ENCODE measurements at regions not wholly inside any gene's neighbourhood (a gene's known extent, or its start where the extent isn't known, plus 50 kb on each side); places are given as distances from the start of the nearest gene placed in this dataset.

- TF ChIP-seq CTCF (IDR thresholded peaks at IDR 0.05; ENCODE audit: low read depth, low read length, poor library complexity, severe bottlenecking) (no peak), EZH2phosphoT487 (IDR thresholded peaks at IDR 0.05; ENCODE audit: borderline replicate concordance, low read length) (no peak)
Observed at GRCh38 chr5:99664972-99665371, 736.2 kb upstream of the CHD1 start.
